ENCODE measurements at regions not wholly inside any gene's neighbourhood (a gene's known extent, or its start where the extent isn't known, plus 50 kb on each side); places are given as distances from the start of the nearest gene placed in this dataset.
A peak's percentile ranks its signal among the peaks of the same experiment; 100 is the strongest.

DNA sequence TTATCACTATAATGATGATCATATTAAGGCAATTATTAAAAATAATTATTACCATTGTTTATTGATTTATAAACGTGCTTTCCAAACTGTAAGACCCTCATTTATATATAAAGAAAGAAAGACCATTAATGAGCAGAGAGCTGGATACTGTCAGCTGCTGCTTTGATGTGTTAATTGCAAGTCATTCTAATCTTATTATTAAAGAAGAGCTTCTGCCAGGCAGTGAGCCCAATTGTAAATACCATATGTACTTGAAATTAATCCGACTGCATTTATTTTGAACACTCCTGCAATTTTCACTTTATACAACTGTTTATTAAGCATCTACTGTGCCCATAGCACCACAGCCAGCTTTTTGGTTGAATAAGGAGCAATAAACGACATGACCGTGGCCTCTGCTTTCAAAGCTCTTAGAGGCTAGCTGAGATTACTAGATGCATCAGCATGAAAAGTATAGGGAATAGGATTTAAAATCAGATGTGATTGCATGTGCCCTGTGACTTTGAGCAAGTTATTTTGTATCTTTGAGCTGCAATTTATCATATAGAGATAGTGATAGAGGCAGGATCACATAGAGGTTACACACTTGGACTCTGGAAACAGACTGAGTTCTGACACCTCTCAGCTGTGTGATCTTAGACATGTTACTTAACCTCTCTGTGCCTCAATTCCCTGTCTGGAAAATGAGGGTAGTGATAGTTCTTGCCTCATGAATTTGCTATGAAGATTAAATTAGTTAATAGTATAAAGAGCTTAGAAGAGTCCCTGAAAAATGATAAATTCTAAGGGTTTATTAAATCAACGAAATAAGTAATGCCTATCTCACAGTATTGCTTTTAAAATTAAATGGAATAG lies 83.4 kb downstream of the MYCN start:
- no peak for DNase-seq

DNA sequence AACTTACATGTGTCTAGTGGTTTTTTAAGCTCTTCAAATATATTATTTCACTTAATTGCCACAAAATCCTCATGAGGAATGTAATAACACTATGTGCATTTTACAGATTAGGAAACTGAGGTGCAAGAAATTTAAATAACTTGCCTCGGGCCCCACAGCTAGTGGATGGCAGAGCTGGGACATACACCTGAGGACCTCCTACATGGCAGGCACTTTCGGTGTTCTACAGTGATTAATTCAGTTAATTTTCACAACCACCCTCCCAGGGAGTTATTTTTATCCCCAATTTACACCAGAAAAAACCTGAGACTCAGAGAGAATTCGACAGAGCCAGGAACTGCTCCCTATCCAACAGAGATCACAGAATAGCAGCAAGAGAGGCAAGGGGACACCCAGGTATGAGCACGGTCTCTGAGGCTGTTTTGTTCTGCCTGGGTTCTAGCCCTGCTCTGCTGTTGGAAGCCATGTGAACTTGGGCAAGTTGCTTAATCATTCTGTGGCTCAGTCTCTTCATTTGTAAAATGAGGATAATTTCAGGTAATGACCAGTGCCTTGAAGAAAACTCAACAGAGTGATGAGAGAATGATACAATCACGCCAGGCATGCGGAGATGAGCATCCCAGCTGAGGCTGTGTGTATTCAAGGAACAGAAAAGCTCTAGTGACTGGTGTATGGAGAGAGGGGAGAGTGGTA lies 82.3 kb downstream of the MYCN start:
- DNase-seq: no peak

DNA sequence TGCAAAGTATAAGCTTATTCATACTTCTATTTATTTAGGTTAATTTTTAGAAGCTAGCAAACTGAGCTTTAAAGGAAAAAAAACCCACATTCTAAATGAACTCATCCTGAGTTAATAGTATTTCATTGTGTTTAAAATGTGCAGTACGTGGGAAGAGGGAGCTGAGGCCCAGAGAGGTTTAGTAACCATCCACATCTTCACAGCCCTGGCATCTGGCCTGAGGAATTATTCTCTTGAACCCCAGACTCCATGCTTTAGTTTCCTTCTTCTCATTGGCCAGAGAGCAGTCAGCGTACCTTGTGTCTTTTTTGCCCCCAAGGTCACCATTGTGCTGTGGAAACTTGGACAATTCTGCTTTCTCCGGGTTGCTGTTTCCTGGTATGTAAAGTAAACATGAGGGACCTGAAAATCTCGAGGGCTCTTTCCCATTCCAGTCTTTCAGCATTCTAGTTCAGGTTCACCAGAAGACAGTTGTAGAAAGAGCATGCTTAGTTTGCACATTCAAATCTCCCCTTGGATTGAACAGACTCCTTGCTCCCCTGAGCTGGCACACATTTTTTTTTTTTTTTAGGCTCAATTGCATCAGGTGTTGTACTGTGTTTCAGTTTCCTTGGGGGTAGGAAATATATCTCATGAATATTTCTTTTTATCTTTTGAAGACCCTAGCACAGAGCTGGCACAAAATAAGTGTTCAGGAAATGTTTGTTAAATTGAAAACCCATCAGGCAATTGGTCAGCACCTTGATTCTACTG lies 81.4 kb downstream of the MYCN start:
- no peak for DNase-seq

DNA sequence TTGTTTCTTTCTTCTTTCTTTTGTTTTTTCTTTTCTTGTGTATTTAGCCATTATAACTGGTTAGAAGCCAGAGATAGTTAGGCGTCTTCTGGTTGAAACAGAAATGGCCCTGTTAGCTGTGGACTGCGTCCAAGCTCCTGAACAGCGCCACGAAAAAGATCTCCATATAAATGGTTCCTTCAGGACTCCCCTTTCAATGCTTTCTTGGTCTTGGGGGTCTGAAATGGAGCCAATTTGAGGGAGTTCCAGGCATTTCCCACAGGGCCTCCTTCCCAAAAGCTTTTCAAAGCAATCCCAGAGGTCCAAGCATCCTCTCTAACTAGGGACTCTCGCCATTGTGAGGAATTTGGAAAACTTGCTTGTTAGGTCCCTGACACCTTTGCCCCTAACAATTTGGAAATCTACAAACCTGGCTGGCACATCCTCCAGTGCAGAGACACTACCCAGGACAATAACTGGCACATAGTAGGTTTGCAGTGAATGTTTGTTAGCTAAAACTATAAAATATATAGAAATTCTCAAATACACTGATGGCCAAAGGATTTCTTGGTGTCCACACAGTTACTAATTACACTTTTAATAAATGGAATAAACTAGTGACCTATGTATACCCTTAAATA lies 80.1 kb downstream of the MYCN start:
- DNase-seq: peak; percentile 63

DNA sequence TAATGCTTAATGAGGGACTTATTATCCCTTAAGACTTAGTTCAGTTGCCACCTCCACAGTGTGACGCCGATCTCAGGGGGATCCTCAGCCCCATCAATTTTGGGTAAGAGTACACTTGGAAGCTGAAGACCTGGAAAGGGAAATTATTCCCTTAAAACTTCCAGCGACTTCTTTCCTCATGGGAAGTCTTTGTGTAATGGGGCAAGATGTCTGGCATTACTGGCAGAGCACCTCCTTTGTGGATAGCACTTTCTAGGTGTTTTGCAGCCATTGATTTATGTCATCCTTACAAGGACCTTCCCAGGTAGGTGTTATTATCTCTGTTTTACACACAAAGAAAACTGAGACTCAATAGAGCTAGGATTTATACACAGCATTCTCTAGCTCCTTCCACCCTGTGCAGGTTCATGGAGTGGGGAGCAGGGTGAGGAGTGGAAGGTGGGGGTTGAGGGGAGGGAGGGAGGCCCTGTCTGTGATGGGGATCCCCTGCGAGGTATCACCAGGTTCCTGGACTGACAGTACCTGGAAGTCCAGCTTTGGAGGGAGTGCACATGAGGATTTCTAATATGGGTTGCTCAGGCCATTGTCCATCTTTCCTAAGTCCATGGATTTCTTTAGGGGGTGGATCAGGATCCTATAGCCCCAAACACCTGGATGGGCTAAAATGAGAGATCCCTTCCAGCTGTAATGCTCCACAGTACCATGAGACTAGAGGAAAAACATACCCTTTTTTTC lies 79.4 kb downstream of the MYCN start:
- DNase-seq: no peak

DNA sequence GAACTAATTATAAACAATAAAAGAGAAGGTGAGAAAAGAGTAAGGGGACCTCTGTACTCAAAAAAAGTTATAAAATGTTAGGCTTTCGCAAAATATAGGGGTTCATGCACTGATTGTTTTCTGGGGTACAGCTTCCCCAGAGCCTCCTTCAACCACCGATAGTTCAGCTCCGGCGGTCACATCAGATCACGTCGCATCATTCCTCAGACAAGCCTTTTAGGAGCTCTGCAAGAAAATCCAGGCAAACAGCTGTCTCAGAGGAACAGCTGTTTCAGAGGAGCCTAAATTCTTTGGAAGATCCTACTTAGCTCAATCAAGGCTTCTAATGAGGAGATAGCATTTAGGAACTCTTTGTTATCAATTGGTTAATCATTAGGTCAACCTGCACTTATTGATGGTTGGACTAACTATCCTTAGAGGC lies 78.7 kb downstream of the MYCN start:
- no peak for DNase-seq

DNA sequence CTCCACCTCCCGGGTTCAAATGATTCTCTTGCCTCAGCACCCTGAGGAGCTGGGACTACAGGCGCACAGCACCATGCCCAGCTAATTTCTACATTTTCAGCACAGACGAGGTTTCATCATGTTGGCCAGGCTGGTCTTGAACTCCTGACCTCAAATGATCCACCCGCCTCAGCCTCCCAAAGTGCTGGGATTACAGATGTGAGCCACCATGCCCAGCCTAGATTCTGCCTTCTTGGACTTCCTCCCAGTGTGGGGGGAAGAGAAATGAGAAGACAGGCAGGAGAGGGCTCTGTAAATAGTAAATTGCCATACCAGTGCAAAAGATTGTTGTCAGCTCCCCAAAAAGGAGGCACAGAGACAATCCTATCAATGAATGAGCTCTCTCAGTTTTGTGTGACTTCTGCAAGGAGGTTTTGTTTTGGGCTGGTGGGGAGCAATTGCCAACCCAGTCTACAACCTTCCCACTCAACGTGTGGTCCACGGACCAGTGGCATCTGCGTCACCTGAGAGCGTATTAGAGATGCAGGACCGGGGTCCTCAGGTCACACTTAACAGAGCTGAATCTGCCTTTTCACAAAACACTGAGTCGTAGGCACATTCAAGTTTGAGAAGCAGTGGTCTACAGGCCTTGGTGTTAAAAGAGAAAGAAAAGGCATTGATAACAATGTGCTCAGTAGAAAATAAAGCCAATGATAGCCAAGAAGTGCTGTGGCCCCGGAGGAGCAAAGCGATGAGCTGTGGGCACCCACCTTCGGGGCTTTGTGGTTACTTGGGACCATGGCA lies 78.1 kb downstream of the MYCN start:
- DNase-seq: no peak

DNA sequence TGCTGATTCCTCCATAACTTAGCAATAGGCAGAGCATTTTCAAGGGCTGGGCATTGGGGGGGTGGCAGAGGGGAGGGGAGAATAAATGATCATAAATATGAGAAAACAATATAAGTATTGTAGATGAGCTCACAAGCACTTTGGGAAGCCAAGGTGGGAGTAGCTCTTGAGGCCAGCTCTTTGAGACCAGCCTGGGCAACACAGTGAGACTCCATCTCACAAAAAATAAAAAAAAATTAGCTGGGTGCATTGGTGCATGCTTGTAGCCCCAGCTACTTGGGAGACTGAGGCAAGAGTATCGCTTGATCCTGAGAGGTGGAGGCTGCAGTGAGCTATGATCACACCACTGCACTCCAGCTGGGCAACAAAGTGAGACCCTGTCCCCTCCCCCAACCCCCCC lies 75.9 kb downstream of the MYCN start:
- no peak for DNase-seq

DNA sequence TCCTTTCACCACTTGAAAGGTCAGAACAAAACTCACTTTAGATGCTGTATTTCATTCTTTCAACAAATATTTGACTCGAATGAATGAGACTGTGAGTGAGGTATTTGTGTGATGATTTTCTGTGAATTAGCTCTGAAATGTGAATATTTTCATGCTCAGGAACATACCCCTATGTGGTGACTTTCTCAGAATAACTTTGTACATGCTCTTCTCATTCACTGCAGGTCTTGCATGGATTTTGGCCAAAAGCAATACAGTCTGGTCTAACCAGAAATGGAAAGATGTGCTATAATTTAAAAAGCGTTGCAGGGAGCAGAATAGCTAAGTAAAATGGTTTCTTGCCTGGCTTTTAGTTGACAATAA lies 75.5 kb downstream of the MYCN start:
- DNase-seq: no peak

DNA sequence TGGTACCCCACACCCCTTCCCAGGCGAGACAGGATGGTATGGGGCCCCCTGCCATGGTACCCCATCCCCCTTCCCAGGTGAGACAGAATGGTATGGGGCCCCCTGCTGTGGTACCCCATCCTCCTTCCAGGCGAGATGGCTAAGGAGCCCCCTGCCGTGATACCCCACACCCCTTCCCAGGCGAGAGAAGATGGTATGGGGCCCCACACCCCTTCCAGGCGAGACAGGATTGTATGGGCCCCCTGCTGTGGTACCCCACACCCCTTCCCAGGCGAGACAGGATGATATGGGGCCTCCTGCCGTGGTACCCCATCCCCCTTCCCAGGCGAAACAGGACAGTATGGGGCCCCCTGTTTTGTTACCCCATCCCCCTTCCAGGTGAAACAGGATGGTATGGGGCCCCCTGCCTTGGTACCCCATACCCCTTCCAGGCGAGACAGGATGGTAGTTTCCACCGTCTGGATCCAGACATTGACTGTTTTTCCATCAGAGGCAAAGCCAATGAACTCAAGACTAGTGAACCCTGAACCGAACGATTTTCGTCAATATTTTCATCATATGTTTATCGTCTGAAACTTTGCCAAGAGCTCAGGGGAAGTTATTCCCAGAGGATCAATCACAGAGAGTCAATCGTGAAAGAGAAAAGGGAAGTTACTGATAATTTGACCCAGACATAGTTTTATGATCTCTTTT lies 75.0 kb downstream of the MYCN start:
- DNase-seq: no peak

DNA sequence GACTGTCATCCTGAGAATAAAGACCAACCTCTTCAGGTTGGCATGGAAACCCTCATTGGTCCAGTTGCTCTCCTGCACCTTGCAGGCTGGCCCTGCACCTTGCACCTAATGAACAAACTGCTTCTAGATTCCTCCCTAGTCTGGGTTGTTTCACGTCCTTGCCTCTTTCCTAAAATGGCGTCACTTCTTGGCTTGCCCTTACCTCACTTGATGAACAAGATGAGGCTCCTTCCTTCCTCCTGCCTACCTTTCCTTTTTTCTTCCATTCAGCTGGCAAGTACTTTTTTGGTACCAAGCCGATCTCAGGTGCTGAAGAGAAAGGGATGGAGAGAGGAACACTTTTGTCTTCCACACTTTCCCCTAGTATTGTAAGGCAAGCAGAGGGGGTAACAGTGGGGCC lies 74.5 kb downstream of the MYCN start:
- DNase-seq: no peak

DNA sequence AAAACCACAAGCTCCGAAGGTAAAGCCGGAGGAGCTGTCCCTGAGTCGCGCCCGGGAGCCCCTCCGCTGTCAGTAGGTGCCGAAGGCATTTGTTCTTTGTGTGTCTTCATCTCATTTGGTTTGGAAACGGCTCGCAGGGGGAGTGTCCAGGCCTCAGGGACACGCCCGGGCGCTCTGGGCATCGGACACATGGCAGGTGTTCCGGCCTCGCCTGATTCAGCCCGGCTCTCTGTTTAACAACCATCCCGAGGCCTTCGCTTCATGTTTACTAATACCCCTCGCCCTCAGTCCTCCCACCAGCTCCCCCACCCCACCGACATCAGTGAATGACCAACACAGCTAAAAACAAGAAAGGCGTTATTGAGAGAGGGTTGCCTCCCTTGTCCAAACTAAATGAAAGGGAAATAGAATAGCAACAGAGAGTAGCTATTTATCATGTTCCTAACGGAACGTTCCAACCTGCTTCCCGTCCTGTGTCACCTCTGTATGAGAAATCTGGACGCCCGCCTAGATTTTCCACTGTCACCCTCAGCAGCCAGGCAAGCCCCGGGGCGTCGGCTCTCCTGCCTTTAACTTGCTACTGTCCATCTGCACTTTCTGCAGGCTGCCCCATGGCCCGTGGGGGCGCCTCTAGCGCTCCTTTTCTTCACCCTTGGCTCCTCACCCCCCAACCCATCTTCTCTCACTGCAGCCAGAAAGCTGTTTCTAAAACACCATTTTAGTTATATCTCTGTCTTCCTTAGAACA lies 73.9 kb downstream of the MYCN start:
- peak; percentile 76 for DNase-seq

DNA sequence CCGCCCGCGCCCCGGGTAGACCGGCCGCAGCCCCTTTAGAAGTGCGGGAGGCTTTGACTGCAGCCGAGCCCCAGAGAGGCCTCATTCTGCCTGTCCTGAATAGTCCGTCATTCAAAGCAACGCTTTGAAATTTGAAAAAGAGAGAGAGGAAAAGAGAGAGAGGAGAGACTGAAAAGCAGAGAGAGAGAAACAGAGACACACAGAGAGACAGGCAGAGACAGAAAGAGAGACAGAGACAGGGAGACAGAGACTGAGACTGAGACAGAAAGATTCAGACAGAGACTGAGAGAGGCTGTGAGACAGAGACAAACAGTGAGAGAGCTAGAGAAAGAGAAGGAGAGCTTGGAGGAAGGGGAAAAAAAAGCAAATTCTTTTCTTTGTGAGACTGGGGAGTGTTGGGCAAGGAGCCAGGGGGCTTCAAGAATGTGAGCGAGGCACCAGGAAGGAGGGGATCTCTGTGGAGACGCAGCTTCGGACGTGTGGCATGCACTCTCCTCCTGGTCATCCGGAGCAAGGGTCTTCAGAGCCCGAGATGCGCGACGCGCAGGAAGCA lies 73.1 kb downstream of the MYCN start:
- peak; percentile 68 for DNase-seq

DNA sequence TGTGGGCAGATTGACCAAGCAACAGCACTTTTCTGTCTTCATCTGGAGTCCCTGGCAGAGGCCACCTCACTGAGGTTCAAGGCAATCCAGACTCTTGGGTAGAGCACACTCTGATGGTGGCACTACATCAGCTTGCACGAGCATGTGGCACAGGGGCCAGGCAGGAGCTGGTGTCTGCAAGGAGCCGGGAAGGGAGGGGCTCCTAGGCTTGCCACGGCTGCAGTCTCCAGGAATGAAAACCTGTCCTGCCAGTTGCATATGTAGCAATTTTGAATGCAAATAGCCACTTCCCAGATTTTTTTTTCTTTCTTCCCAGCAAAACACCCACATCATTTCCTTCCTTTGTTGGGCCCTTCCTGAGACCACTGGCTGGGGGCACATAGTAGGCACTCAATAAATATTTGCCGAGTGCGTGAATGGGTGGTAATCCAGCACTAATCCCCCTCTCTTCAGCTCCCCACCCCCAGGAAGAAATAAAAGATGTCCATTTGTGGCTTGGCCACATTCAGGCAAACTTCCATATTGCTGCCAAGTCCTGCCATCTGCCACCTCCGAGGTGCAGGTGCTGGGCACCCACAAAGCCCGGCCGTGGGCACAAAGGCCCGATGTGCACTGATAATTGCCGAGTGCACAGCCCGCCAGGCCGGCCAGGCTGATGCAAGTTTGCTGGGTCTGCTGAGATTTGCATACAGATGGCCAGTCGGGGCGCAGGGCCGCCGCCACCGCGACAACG lies 72.4 kb downstream of the MYCN start:
- no peak for DNase-seq

DNA sequence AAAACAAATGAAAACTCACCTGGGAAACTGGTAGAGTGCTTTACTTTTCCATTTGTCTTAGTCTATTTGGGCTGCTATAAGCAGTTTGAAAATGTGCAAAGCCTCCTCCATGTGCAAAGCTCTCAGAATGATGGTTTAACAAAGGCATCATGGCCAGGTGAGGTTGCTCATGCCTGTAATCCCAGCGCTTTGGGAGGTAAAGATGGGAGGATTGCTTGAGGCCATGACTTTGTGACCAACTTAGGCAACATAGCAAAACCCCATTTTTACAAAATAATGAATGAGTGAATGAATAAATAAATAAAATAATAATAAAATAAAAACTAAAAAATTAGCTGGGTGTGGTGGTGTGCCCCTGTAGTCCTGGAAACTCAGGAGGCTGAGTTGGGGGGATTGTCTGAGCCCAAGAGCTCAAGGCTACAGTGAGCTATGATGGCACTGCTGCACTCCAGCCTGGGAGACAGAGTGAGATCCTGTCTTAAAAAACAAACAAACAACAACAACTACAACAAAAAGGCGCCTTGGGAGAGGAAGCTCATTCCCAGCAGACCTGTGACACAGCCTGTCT lies 71.8 kb downstream of the MYCN start:
- DNase-seq: no peak

DNA sequence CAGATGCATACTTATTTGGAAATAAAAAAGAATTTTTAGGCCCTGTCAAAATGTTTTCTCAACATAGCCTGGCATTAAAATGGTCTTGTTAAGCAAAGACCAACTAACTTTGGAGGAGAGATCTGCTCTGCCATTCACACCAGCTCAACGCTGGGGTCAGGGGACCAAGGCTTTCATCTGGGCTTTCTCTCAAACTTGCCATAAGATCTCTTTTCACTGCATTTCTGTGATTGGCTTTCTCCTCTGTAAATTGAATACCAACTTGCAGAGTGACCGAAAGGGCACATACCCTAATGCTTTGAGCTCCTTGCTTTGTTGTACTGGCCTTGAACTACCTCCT lies 71.2 kb downstream of the MYCN start:
- DNase-seq: no peak

DNA sequence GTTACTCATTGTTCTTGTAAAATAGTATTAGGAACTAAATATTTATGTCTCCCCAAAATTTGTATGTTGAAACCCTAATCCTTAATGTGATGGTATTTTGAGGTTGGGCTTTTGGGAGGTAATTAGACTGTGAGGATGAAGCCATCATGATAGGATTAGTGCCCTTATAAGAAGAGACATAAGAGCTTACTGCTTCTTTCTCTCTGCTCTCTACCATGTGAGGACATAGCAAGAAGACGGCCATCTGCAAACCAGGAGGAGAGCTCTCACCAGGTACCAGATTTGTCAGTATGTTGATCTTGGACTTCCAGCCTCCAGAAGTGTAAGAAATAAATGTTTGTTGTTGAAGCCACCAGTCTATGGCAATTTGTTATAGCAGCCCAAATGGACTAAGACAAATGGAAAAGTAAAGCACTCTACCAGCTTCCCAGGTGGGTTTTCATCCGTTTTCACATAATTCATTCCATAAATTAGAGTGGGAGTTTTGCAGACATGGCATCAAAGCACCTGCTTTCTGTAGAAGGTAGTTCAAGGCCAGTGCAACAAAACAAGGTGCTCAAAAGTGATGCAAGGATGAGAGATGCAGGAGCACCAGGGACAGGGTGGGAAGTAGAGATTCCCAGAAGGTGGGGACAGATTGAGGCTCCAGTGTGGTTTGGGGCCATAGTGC lies 70.7 kb downstream of the MYCN start:
- DNase-seq: no peak

DNA sequence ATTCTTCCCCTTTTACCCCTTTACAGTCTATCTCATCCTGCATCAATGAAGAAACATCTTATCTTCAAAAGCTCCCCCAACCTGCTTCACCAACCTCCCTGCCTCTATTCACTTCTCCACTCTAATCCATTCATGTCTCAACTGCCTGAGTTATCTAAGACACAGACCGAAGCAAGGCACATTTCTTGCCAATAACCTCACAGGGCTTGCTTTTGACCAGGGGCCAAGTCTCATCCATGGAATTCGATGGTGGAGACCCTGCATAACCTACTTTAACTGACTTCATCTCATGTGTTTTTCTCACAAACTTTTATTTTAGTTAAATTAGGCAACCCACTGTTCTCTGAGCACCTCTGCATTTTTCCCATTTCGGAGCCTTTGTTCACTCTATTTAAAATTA lies 69.7 kb downstream of the MYCN start:
- no peak for DNase-seq

DNA sequence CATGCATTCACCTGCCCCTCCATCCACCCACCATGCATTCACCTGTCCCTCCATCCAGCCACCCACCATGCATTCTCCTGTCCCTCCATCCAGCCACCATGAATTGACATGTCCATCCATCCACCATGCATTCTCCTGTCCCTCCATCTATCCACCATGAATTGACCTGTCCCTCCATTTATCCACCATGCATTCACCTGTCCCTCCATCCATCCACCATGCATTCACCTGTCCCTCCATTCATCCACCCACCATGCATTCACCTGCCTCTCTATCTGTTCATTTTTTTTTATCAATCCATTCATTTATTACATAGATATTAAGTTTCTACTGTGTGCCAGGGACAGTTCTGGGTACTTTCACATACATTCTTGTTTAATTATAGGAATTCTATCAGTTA lies 69.2 kb downstream of the MYCN start:
- DNase-seq: no peak

Data from midbrain (tissue), 1 donor.